Common myeloid progenitor, CD34-positive (primary cell): ENCODE measurements at regions not wholly inside any gene's neighbourhood (a gene's known extent, or its start where the extent isn't known, plus 50 kb on each side); places are given as distances from the start of the nearest gene placed in this dataset.

ENCODE experiments used
- CTCF ChIA-PET: fragments of 350-600 bp; sonication (Branson Sonifier 250); formaldehyde crosslinking; loops from one replicate; lab custom pipeline; 2021; ENCODE audit warnings: antibody characterized with exemption; lab: Charles Lee
- POLR2A ChIA-PET: fragments of 350-600 bp; sonication (Branson Sonifier 250); formaldehyde crosslinking; loops from one replicate; lab custom pipeline; 2021; ENCODE audit warnings: antibody characterized with exemption; lab: Charles Lee
- DNase-seq, 3 donors: peaks; one replicate each; pipeline versions ENCODE4 v3.0.0 to v3.0.0-alpha.2; 2013
- H3K27ac ChIP-seq, 2 experiments: 1 replicate in 1 of 2; 2 replicates in 1 of 2; pipeline ENCODE4 v1.7.0; 2013; ENCODE audit warnings: inconsistent platforms in 2 of 2, low read length in 2 of 2, mild to moderate bottlenecking in 2 of 2, low read depth in 1 of 2, moderate library complexity in 1 of 2; ENCODE audit not compliant: severe bottlenecking in 2 of 2, insufficient read depth in 1 of 2, poor library complexity in 1 of 2
- H3K27me3 ChIP-seq, 5 experiments: replicated peaks in 2 of 5; 1 replicate in 3 of 5; 2 replicates in 2 of 5; pipeline versions ENCODE4 v1.6.1 to v1.7.0; 2013; ENCODE audit warnings: low read length in 4 of 5, mild to moderate bottlenecking in 2 of 5, moderate library complexity in 2 of 5, inconsistent platforms in 1 of 5; ENCODE audit not compliant: insufficient read depth in 5 of 5, control insufficient read depth in 4 of 5
- H3K36me3 ChIP-seq, 4 experiments: 1 replicate in 2 of 4; 2 replicates in 2 of 4; pipeline versions ENCODE4 v1.6.1 to v1.7.0; 2013; ENCODE audit warnings: low read length in 3 of 4, control low read depth in 1 of 4, mild to moderate bottlenecking in 1 of 4; ENCODE audit not compliant: control insufficient read depth in 4 of 4, insufficient read depth in 4 of 4
- H3K4me1 ChIP-seq, 4 experiments: 1 replicate in 3 of 4; 2 replicates in 1 of 4; pipeline versions ENCODE4 v1.6.1 to v1.7.1; 2013; ENCODE audit warnings: low read length in 3 of 4, mild to moderate bottlenecking in 3 of 4, control low read depth in 1 of 4, inconsistent platforms in 1 of 4, moderate library complexity in 1 of 4; ENCODE audit not compliant: control insufficient read depth in 4 of 4, insufficient read depth in 4 of 4; ENCODE audit errors: control extremely low read depth in 1 of 4
- H3K4me3 ChIP-seq, 7 experiments: 1 replicate in 4 of 7; 2 replicates in 3 of 7; pipeline versions ENCODE4 v1.5.1 to v1.7.0; 2013; ENCODE audit warnings: mild to moderate bottlenecking in 7 of 7, low read length in 6 of 7, moderate library complexity in 6 of 7, inconsistent platforms in 2 of 7, low read depth in 2 of 7, control low read depth in 1 of 7; ENCODE audit not compliant: insufficient read depth in 4 of 7, control insufficient read depth in 1 of 7; ENCODE audit errors: extremely low read depth in 1 of 7
- H3K9me3 ChIP-seq, 5 experiments: 1 replicate in 4 of 5; 2 replicates in 1 of 5; pipeline versions ENCODE4 v1.6.1 to v1.7.1; 2013; ENCODE audit warnings: low read length in 4 of 5, mild to moderate bottlenecking in 2 of 5, inconsistent platforms in 1 of 5, low read depth in 1 of 5, moderate library complexity in 1 of 5; ENCODE audit not compliant: control insufficient read depth in 4 of 5, insufficient read depth in 2 of 5; ENCODE audit errors: control extremely low read depth in 1 of 5
- WGBS: methylation state at CpG from one replicate; pipeline ENCODE4 v1.1.5; 2013; ENCODE audit not compliant: insufficient coverage; 5-methylcytosine and 5-hydroxymethylcytosine counted together

DNA sequence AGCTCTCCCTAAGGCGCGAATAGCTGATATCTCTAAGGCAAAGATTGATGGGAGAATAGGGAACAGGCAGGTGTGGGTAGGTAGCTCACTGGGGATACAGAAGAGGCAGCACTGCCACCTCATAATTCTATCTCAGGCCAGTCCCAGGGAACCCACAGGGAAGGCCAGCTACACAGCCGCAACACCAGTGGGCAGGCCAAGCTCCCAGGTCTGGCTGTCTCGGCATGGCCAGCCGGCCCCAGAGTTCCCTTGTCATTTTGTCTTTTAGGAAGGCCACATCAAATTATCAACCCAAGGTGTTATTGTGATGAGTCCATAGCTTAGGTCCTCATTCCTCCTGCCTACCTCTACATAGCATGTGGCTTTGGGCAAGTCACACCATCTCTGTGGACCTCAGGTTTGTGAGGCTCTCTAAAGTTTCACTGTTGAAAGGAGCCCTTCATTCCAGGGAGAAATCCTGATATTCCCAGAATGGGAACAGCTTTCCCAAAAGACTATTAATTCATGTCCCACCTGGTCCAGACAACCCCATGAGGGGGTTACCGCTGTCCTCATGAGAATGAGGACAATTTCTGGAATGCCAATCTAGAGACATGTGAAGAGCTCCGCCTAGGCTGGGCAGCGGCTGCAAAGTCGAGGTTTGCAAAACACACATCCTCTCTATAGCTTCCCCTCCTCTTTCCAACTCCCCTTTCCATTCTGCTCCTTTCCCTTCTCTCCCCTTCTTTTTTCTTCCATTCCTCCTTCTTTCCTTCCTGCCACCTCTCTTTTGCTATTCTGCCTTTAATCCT is 287.1 kb upstream of the ID2 start:
- DNase-seq = no peak
- Histone ChIP-seq H3K9me3 (no peaks in the 10 kb centered on the region), H3K4me1 (peaks cover 0 to 31% (median 16%) of the 10 kb centered on the region in 4 experiments), H3K27me3 (no peaks in the 10 kb centered on the region), H3K27ac (no peak overlapping the region), H3K4me3 (no peak overlapping the region), H3K36me3 (no peaks in the 10 kb centered on the region)
- ChIA-PET CTCF (interaction anchor here (0.7 to 2.2 kb wide), 12 partner anchors 11 to 149 kb away, joined by 3 to 11 read pairs (median 3); no protein-coding TSS in a partner anchor), POLR2A (interaction anchor here (0.7 to 1.0 kb wide), 3 partner anchors 14 to 140 kb away, joined by 3 to 5 read pairs (median 3); no protein-coding TSS in a partner anchor)
- 92% methylated on average over 9 of the region's 9 CpGs for WGBS

DNA sequence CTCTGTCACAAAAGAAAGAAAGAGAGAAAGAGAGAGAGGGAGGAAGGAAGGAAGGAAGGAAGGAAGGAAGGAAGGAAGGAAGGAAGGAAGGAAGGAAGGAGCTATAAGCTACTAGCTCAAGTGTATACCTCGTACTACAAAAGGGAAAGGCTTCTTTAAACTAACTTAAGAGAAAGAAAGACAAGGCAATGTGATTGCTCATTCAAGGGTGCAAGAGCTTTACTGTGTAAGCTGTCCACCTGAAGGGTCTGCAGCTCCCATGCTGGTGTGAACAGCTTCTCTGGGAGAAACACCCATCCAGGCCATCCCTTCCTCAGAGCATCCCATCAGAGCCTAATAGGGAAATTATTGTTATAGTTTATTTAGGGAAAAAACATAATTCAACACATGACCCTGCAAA is 286.1 kb upstream of the ID2 start:
- no peak overlapping the region for H3K4me3 ChIP-seq
- ChIA-PET CTCF (interaction anchor here (1.2 to 2.2 kb wide), 3 partner anchors 10 to 20 kb away, joined by 3 to 11 read pairs (median 3); no protein-coding TSS in a partner anchor), POLR2A (no interaction called here)
- H3K9me3 ChIP-seq = no peaks in the 10 kb centered on the region
- no peak for DNase-seq
- 67% methylated on average over 1 of the region's 1 CpG for WGBS
- no peak overlapping the region for H3K27ac ChIP-seq
- H3K27me3 ChIP-seq = no peaks in the 10 kb centered on the region
- no peaks in the 10 kb centered on the region for H3K36me3 ChIP-seq
- H3K4me1 ChIP-seq = peaks cover 0 to 28% (median 15%) of the 10 kb centered on the region in 4 experiments

DNA sequence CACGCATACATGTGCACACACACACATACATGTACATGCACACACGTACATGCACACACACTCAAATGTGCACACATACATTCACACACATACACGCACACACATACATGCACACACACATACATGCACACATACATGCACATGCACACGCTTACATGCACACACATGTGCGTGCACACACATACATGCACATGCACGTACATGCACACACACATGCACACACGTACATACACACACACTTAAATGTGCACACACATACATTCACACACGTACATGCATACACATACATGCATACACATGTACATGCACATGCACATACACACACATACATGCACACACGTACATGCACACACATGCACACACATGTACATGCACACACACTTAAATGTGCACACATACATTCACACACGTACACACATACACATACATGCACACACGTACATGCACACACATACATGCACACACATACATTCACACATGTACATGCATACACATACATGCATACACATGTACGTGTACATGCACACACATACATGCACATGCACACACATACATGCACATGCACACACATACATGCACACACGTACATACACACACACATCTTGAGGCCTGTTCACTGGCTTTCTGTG is 283.7 kb upstream of the ID2 start:
- H3K27ac ChIP-seq = no peak overlapping the region
- WGBS = 98% methylated on average over 13 of the region's 13 CpGs
- POLR2A ChIA-PET = no interaction called here

DNA sequence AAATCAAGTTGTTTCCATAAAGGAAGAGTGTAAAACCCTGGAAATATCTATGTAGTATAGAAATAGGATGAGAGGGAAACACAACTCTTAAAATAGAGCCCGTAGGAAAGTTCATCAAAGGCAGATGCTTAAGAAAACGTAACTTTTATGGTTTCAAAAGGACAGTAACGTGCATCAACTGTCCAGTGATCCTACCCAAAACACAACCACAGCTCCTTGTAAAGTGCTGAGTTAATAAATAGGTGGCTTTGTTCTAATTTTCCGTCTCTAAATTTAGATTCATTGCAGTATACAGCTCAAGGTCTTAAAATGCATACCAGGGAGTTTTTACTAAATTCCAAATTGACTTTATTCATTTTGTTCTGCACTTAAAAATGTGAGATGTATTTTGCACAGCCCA is 282.1 kb upstream of the ID2 start:
- H3K4me1 ChIP-seq = peaks cover 0 to 8% (median 6%) of the 10 kb centered on the region in 4 experiments
- WGBS = no CpG with 5 or more reads among the region's 4 CpGs
- no peaks in the 10 kb centered on the region for H3K36me3 ChIP-seq
- DNase-seq = no peak
- ChIA-PET POLR2A (interaction anchor here (0.7 kb wide), 1 partner anchor 9 kb away, joined by 3 read pairs; no protein-coding TSS in a partner anchor), CTCF (interaction anchor here (0.8 to 1.2 kb wide), 3 partner anchors 11 to 971 kb away, joined by 3 to 4 read pairs (median 4); no protein-coding TSS in a partner anchor)
- H3K27me3 ChIP-seq = no peaks in the 10 kb centered on the region
- H3K9me3 ChIP-seq = no peaks in the 10 kb centered on the region
- no peak overlapping the region for H3K4me3 ChIP-seq
- no peak overlapping the region for H3K27ac ChIP-seq

More for the DNA sequence above, 283.7 kb upstream of the ID2 start:
- CTCF ChIA-PET = no interaction called here
- no peak for DNase-seq
- H3K4me3 ChIP-seq = no peak overlapping the region
- H3K36me3 ChIP-seq = no peaks in the 10 kb centered on the region
- H3K27me3 ChIP-seq = no peaks in the 10 kb centered on the region
- peaks cover 0 to 23% (median 15%) of the 10 kb centered on the region in 4 experiments for H3K4me1 ChIP-seq
- H3K9me3 ChIP-seq = no peaks in the 10 kb centered on the region

DNA sequence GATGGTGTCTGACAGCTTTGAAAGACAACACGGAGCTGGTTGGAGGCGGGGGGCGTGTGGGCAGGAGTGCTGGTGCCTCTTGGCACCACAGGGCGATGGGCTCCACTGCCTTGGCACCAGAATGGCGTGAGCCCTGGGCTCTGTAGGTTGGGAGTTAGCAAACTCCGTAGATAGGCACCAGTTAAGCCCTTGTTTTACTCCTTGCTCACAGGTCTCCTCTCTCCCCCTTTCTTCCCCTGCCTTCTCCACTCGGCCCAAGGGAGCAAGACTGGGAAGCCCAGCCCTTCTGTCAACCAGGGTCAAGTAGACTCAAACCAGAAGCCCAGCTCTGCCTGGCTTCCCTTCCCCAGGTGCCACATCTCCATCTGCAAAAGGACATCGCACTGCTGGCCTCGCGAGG is 281.7 kb upstream of the ID2 start:
- H3K9me3 ChIP-seq = no peaks in the 10 kb centered on the region
- DNase-seq = no peak
- 89% methylated on average over 10 of the region's 10 CpGs for WGBS

DNA sequence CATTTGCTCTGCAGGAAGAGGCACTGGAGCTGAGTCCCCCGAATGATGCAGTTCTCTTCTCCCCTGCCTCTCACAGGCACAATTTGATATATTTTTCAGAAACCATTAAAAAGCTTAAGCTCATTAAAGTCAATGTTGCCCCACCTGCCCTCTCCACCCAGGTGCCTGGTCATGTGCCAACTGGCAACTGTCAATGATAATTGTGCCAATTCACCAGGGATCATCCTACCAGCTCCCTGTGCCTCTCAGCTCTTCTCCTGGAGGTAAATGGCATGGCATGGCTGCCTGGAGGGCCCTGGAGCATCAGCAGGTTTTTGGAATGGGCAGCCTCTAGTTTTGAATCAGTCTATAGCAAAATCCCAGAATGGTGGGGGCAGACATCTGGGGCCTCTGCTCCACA is 279.6 kb upstream of the ID2 start:
- ChIA-PET CTCF (interaction anchor here (1.3 kb wide), 1 partner anchor 8 kb away, joined by 3 read pairs; no protein-coding TSS in a partner anchor), POLR2A (no interaction called here)
- peaks cover 0 to 7% (median 3%) of the 10 kb centered on the region in 4 experiments for H3K4me1 ChIP-seq
- 100% methylated on average over 1 of the region's 1 CpG for WGBS
- H3K4me3 ChIP-seq = no peak overlapping the region
- DNase-seq = no peak
- H3K27ac ChIP-seq = no peak overlapping the region
- H3K27me3 ChIP-seq = no peaks in the 10 kb centered on the region
- H3K9me3 ChIP-seq = no peaks in the 10 kb centered on the region
- no peaks in the 10 kb centered on the region for H3K36me3 ChIP-seq

More for the DNA sequence above, 281.7 kb upstream of the ID2 start:
- Histone ChIP-seq H3K4me1 (peaks cover 0 to 7% (median 4%) of the 10 kb centered on the region in 4 experiments), H3K4me3 (no peak overlapping the region), H3K27ac (no peak overlapping the region), H3K36me3 (no peaks in the 10 kb centered on the region), H3K27me3 (no peaks in the 10 kb centered on the region)
- CTCF ChIA-PET = interaction anchor here (0.8 to 1.2 kb wide), 4 partner anchors 10 to 972 kb away, joined by 3 to 4 read pairs (median 4); no protein-coding TSS in a partner anchor
- POLR2A ChIA-PET = interaction anchor here (0.7 kb wide), 1 partner anchor 9 kb away, joined by 3 read pairs; no protein-coding TSS in a partner anchor
